SK-N-SH treated with all-trans-retinoic acid at 6 μM for 48 hours (cell line): ENCODE measurements at regions not wholly inside any gene's neighbourhood (a gene's known extent, or its start where the extent isn't known, plus 50 kb on each side); places are given as distances from the start of the nearest gene placed in this dataset.

Experiments used
- ATAC-seq: fragments of 200-7000 bp; cut with Tn5 transposase; 3 replicates; pipeline ENCODE4 v1.9.1; 2020; ENCODE audit warnings: mild to moderate bottlenecking, moderate library complexity
- ARNTL ChIP-seq: fragments of 450-650 bp; formaldehyde crosslinking; IDR thresholded peaks from 2 replicates; pipeline ENCODE4 v1.5.0; 2020; ENCODE audit warnings: low read depth, mild to moderate bottlenecking, moderate library complexity, borderline replicate concordance
- BACH2 ChIP-seq: fragments of 250-450 bp; sonication (Bioruptor Pico); IDR thresholded peaks from 2 replicates; pipeline ENCODE4 v1.9.0; 2021; ENCODE audit warnings: mild to moderate bottlenecking, borderline replicate concordance
- CREB5 ChIP-seq: fragments of 250-450 bp; sonication (Bioruptor Pico); IDR thresholded peaks from 2 replicates; pipeline ENCODE4 v1.5.1; 2020; ENCODE audit warnings: low read depth, mild to moderate bottlenecking, moderate library complexity
- CSDC2 ChIP-seq: fragments of 250-450 bp; sonication (Bioruptor Pico); IDR thresholded peaks from 2 replicates; pipeline ENCODE4 v1.5.0; 2020; ENCODE audit warnings: mild to moderate bottlenecking, moderate library complexity
- CSRNP3 ChIP-seq: fragments of 250-450 bp; sonication (Bioruptor Pico); IDR thresholded peaks from 2 replicates; pipeline ENCODE4 v1.5.1; 2021; ENCODE audit warnings: mild to moderate bottlenecking, moderate library complexity
- ESRRG ChIP-seq: fragments of 250-450 bp; sonication (Bioruptor Pico); IDR thresholded peaks from 2 replicates; pipeline ENCODE4 v1.6.1; 2021; ENCODE audit warnings: mild to moderate bottlenecking
- GLIS3 ChIP-seq: fragments of 250-450 bp; sonication (Bioruptor Pico); IDR thresholded peaks from 2 replicates; pipeline ENCODE4 v1.5.0; 2020; ENCODE audit warnings: mild to moderate bottlenecking, moderate library complexity
- ISL1 ChIP-seq: fragments of 250-450 bp; sonication (Bioruptor Pico); IDR thresholded peaks from 2 replicates; pipeline ENCODE4 v2.1.2; 2022; ENCODE audit warnings: mild to moderate bottlenecking, moderate library complexity
- OSR1 ChIP-seq: fragments of 250-450 bp; sonication (Bioruptor Pico); IDR thresholded peaks from 2 replicates; pipeline ENCODE4 v1.8.0; 2022; ENCODE audit warnings: moderate library complexity, mild to moderate bottlenecking, inconsistent platforms
- PATZ1 ChIP-seq: fragments of 250-450 bp; sonication (Bioruptor Pico); IDR thresholded peaks from 2 replicates; pipeline ENCODE4 v1.8.0; 2020; ENCODE audit warnings: mild to moderate bottlenecking, moderate library complexity, borderline replicate concordance
- POU6F1 ChIP-seq: fragments of 250-450 bp; sonication (Bioruptor Pico); IDR thresholded peaks from 2 replicates; pipeline ENCODE4 v1.8.0; 2021; ENCODE audit warnings: low read depth, mild to moderate bottlenecking, moderate library complexity, borderline replicate concordance
- PPARA ChIP-seq: fragments of 250-450 bp; sonication (Bioruptor Pico); IDR thresholded peaks from 2 replicates; pipeline ENCODE4 v1.5.0; 2020; ENCODE audit warnings: mild to moderate bottlenecking, borderline replicate concordance
- RARB ChIP-seq: fragments of 250-450 bp; sonication (Bioruptor Pico); IDR thresholded peaks from 2 replicates; pipeline ENCODE4 v1.8.0; 2021; ENCODE audit warnings: mild to moderate bottlenecking, moderate library complexity
- SNAI2 ChIP-seq: fragments of 250-450 bp; sonication (Bioruptor Pico); IDR thresholded peaks from 2 replicates; pipeline ENCODE4 v1.5.0; 2020; ENCODE audit warnings: mild to moderate bottlenecking, moderate library complexity
- TCF4 ChIP-seq: fragments of 250-450 bp; sonication (Bioruptor Pico); IDR thresholded peaks from 2 replicates; pipeline ENCODE4 v1.8.0; 2021; ENCODE audit warnings: mild to moderate bottlenecking, moderate library complexity, borderline replicate concordance
- TSHZ2 ChIP-seq: fragments of 250-450 bp; sonication (Bioruptor Pico); IDR thresholded peaks from 2 replicates; pipeline ENCODE4 v1.5.0; 2020; ENCODE audit warnings: mild to moderate bottlenecking, moderate library complexity
- ZFP3 ChIP-seq: fragments of 250-450 bp; sonication (Bioruptor Pico); IDR thresholded peaks from 2 replicates; pipeline ENCODE4 v1.5.0; 2020; ENCODE audit warnings: mild to moderate bottlenecking, moderate library complexity
- ZFP30 ChIP-seq: fragments of 450-650 bp; formaldehyde crosslinking; IDR thresholded peaks from 2 replicates; pipeline ENCODE4 v1.5.0; 2022; ENCODE audit warnings: mild to moderate bottlenecking, moderate library complexity
- ZNF565 ChIP-seq: fragments of 450-650 bp; formaldehyde crosslinking; conservative IDR thresholded peaks from 2 replicates; pipeline ENCODE4 v1.5.0; 2020; ENCODE audit warnings: low read depth, mild to moderate bottlenecking, moderate library complexity
- ZNF70 ChIP-seq: fragments of 450-650 bp; formaldehyde crosslinking; IDR thresholded peaks from 2 replicates; pipeline ENCODE4 v1.5.0; 2020; ENCODE audit warnings: mild to moderate bottlenecking, moderate library complexity
- ZNF8 ChIP-seq: fragments of 450-650 bp; formaldehyde crosslinking; IDR thresholded peaks from 2 replicates; pipeline ENCODE4 v1.5.0; 2020; ENCODE audit warnings: mild to moderate bottlenecking, moderate library complexity

GRCh38 chr14:89641495-89642175, 224.6 kb upstream of the FOXN3 start:
- no peak for ATAC-seq

GRCh38 chr14:89640141-89640540, 223.1 kb upstream of the FOXN3 start:
- TF ChIP-seq ZNF70 (CRISPR knock-in tag) (no peak), PPARA (CRISPR knock-in tag) (no peak), ESRRG (no peak), ZFP30 (CRISPR knock-in tag) (no peak), SNAI2 (CRISPR knock-in tag) (no peak), TCF4 (CRISPR knock-in tag) (no peak), ARNTL (no peak), RARB (CRISPR knock-in tag) (no peak), ISL1 (no peak), CREB5 (CRISPR knock-in tag) (no peak), ZNF8 (CRISPR knock-in tag) (no peak), OSR1 (CRISPR knock-in tag) (no peak), CSDC2 (CRISPR knock-in tag) (no peak)
- ATAC-seq = no peak

More at GRCh38 chr14:89641495-89642175, 224.6 kb upstream of the FOXN3 start:
- TF ChIP-seq PATZ1 (CRISPR knock-in tag) (no peak), RARB (CRISPR knock-in tag) (no peak)

- no peak for ATAC-seq
- TF ChIP-seq TSHZ2 (CRISPR knock-in tag) = no peak
- no peak for TF ChIP-seq SNAI2 (CRISPR knock-in tag)
- TF ChIP-seq ESRRG = no peak
- no peak for TF ChIP-seq ISL1
- TF ChIP-seq OSR1 (CRISPR knock-in tag) = no peak
- TF ChIP-seq ZNF565 (CRISPR knock-in tag) = no peak
- TF ChIP-seq ZFP3 (CRISPR knock-in tag) = no peak
- TF ChIP-seq ZFP30 (CRISPR knock-in tag) = no peak
- TF ChIP-seq ZNF8 (CRISPR knock-in tag) = no peak
Measured at GRCh38 chr14:89639687-89640086, 222.7 kb upstream of the FOXN3 start.

GRCh38 chr14:89638891-89639290, 221.9 kb upstream of the FOXN3 start:
- no peak for ATAC-seq
- TF ChIP-seq CSDC2 (CRISPR knock-in tag) (no peak), BACH2 (CRISPR knock-in tag) (no peak), TSHZ2 (CRISPR knock-in tag) (no peak), POU6F1 (CRISPR knock-in tag) (no peak), OSR1 (CRISPR knock-in tag) (no peak), GLIS3 (CRISPR knock-in tag) (no peak), ISL1 (no peak), CSRNP3 (CRISPR knock-in tag) (no peak), TCF4 (CRISPR knock-in tag) (no peak), RARB (CRISPR knock-in tag) (no peak), ZNF565 (CRISPR knock-in tag) (no peak), ZFP30 (CRISPR knock-in tag) (no peak)
- TF ChIP-seq, all 23 proteins: peak for 0
